Hippocampal formation (tissue), 2 donors: ENCODE measurements at regions not wholly inside any gene's neighbourhood (a gene's known extent, or its start where the extent isn't known, plus 50 kb on each side); places are given as distances from the start of the nearest gene placed in this dataset.

Source experiments
- DNase-seq, 2 donors: peaks; one replicate each; lab custom pipeline; 2025; lab: John Stamatoyannopoulos, UW

GRCh38 chr2:16121986-16122390 is 181.6 kb downstream of the MYCN start:
- no peak for DNase-seq

- DNase-seq, result no peak
Measured at GRCh38 chr2:16121231-16121985, 181.1 kb downstream of the MYCN start.

- DNase-seq, result no peak
Measured at GRCh38 chr2:16120591-16121180, 180.3 kb downstream of the MYCN start.

- DNase-seq, result no peak
Measured at GRCh38 chr2:16119741-16120140, 179.4 kb downstream of the MYCN start.

GRCh38 chr2:16118611-16119590 is 178.6 kb downstream of the MYCN start:
- no peak for DNase-seq

GRCh38 chr2:16117791-16118610 is 177.7 kb downstream of the MYCN start:
- DNase-seq, result no peak

GRCh38 chr2:16117021-16117700 is 176.8 kb downstream of the MYCN start:
- no peak for DNase-seq

GRCh38 chr2:16115881-16116830 is 175.8 kb downstream of the MYCN start:
- no peak for DNase-seq

- DNase-seq, result no peak
Measured at GRCh38 chr2:16115291-16115690, 174.9 kb downstream of the MYCN start.

GRCh38 chr2:16114836-16115235 is 174.5 kb downstream of the MYCN start:
- no peak for DNase-seq

GRCh38 chr2:16114070-16114469 is 173.7 kb downstream of the MYCN start:
- no peak for DNase-seq

- DNase-seq, result no peak
Measured at GRCh38 chr2:16113568-16113967, 173.2 kb downstream of the MYCN start.

- DNase-seq, result no peak
Measured at GRCh38 chr2:16112972-16113560, 172.7 kb downstream of the MYCN start.

- DNase-seq, result no peak
Measured at GRCh38 chr2:16112251-16112971, 172.1 kb downstream of the MYCN start.

GRCh38 chr2:16111838-16112210 is 171.5 kb downstream of the MYCN start:
- no peak for DNase-seq

GRCh38 chr2:16109821-16110310 is 169.5 kb downstream of the MYCN start:
- no peak for DNase-seq

GRCh38 chr2:16109368-16109820 is 169.0 kb downstream of the MYCN start:
- no peak for DNase-seq

- no peak for DNase-seq
Measured at GRCh38 chr2:16107246-16107645, 166.9 kb downstream of the MYCN start.

GRCh38 chr2:16106619-16107018 is 166.3 kb downstream of the MYCN start:
- DNase-seq, result no peak
